ENCODE measurements at regions not wholly inside any gene's neighbourhood (a gene's known extent, or its start where the extent isn't known, plus 50 kb on each side); places are given as distances from the start of the nearest gene placed in this dataset.

- Histone ChIP-seq H3K27ac (no peak overlapping the region), H3K27me3 (replicated peaks in 1 of 7) (peaks cover 0 to 7% (median 0%) of the 10 kb centered on the region in 7 donors), H3K4me1 (no peaks in the 10 kb centered on the region), H3K36me3 (no peaks in the 10 kb centered on the region), H3K9me3 (no peaks in the 10 kb centered on the region), H3K4me3 (no peak overlapping the region)
- DNase-seq, result no peak
- 30 to 61% (median 40%) methylated on average over 2 of the region's 2 CpGs for WGBS, 5 donors
- TF ChIP-seq CTCF (IDR thresholded peaks at IDR 0.05 in 8 of 11, conservative IDR thresholded peaks at IDR 0.05 in 3 of 11), result no peak
- TF ChIP-seq POLR2AphosphoS5 (IDR thresholded peaks at IDR 0.05), result no peak
- no peak for TF ChIP-seq POLR2A (IDR thresholded peaks at IDR 0.05)
- intact Hi-C loops (cut with DNase I; ENCODE audit: low total_unique reads), result no loop called here
Measured at GRCh38 chr14:22268875-22269274, 320.1 kb downstream of the DAD1 start.

- DNase-seq, result no peak
- H3K4me3 ChIP-seq, result no peak overlapping the region
- whole genome bisulfite sequencing, 5 donors, result 67 to 96% (median 77%) methylated on average over 3 of the region's 3 CpGs
- no peaks in the 10 kb centered on the region for H3K9me3 ChIP-seq
- peaks cover 0 to 7% (median 0%) of the 10 kb centered on the region in 7 donors for H3K27me3 ChIP-seq (replicated peaks in 1 of 7)
- H3K4me1 ChIP-seq, result no peaks in the 10 kb centered on the region
- intact Hi-C loops (cut with DNase I; ENCODE audit: low total_unique reads), result no loop called here
- no peak for TF ChIP-seq POLR2A (IDR thresholded peaks at IDR 0.05)
- TF ChIP-seq POLR2AphosphoS5 (IDR thresholded peaks at IDR 0.05), result no peak
- TF ChIP-seq CTCF (IDR thresholded peaks at IDR 0.05 in 8 of 11, conservative IDR thresholded peaks at IDR 0.05 in 3 of 11), result no peak
- no peaks in the 10 kb centered on the region for H3K36me3 ChIP-seq
- no peak overlapping the region for H3K27ac ChIP-seq
Measured at GRCh38 chr14:22266683-22267082, 322.3 kb downstream of the DAD1 start.

- intact Hi-C loops (cut with DNase I; ENCODE audit: low total_unique reads), result no loop called here
- DNase-seq, result no peak
- no peaks in the 10 kb centered on the region for H3K36me3 ChIP-seq
- TF ChIP-seq CTCF (IDR thresholded peaks at IDR 0.05 in 8 of 11, conservative IDR thresholded peaks at IDR 0.05 in 3 of 11), result no peak
- TF ChIP-seq POLR2AphosphoS5 (IDR thresholded peaks at IDR 0.05), result no peak
- no peak for TF ChIP-seq POLR2A (IDR thresholded peaks at IDR 0.05)
- no peaks in the 10 kb centered on the region for H3K4me1 ChIP-seq
- no peaks in the 10 kb centered on the region for H3K9me3 ChIP-seq
- H3K27ac ChIP-seq, result peak overlapping the region in 1 of 8 donors; percentile 15
- no peak overlapping the region for H3K4me3 ChIP-seq
- peaks cover 0 to 9% (median 0%) of the 10 kb centered on the region in 7 donors for H3K27me3 ChIP-seq (replicated peaks in 1 of 7)
- 36 to 100% (median 74%) methylated on average over 2 of the region's 2 CpGs for WGBS, 5 donors
Measured at GRCh38 chr14:22266142-22266442, 322.9 kb downstream of the DAD1 start.

- H3K27ac ChIP-seq, result peak overlapping the region in 1 of 8 donors; percentile 15
- no peaks in the 10 kb centered on the region for H3K36me3 ChIP-seq
- H3K9me3 ChIP-seq, result no peaks in the 10 kb centered on the region
- H3K4me3 ChIP-seq, result no peak overlapping the region
- H3K27me3 ChIP-seq (replicated peaks in 1 of 7), result peaks cover 0 to 12% (median 0%) of the 10 kb centered on the region in 7 donors
- H3K4me1 ChIP-seq, result no peaks in the 10 kb centered on the region
- TF ChIP-seq POLR2AphosphoS5 (IDR thresholded peaks at IDR 0.05), result no peak
- DNase-seq, result no peak
- 38 to 63% (median 53%) methylated on average over 8 of the region's 8 CpGs for WGBS, 5 donors
- intact Hi-C loops (cut with DNase I; ENCODE audit: low total_unique reads), result no loop called here
Measured at GRCh38 chr14:22265319-22266141, 323.5 kb downstream of the DAD1 start.
